Peyer's patch (tissue), 4 donors: ENCODE measurements at regions not wholly inside any gene's neighbourhood (a gene's known extent, or its start where the extent isn't known, plus 50 kb on each side); places are given as distances from the start of the nearest gene placed in this dataset.

Experiments
- DNase-seq, 3 donors: peaks; one replicate each; pipeline ENCODE4 v3.0.0-alpha.2; 2017 to 2019
- H3K27ac ChIP-seq, 4 donors: fragments of 200-600 bp; sonication (generic); one replicate each; pipeline ENCODE4 v1.5.1; 2016 to 2019
- H3K27me3 ChIP-seq, 2 donors: fragments of 200-600 bp; sonication (generic); one replicate each; pipeline ENCODE4 v1.5.1; 2019
- H3K36me3 ChIP-seq, 3 donors: fragments of 200-600 bp; sonication (generic); one replicate each; pipeline ENCODE4 v1.5.1; 2016 to 2019
- H3K4me1 ChIP-seq, 4 donors: fragments of 200-600 bp; sonication (generic); one replicate each; pipeline ENCODE4 v1.5.1; 2016 to 2019
- H3K4me3 ChIP-seq, 4 donors: fragments of 200-600 bp; sonication (generic); 1 replicate in 3 of 4; 2 replicates in 1 of 4; pipeline ENCODE4 v1.5.1; 2016 to 2019; ENCODE audit warnings: mild to moderate bottlenecking in 1 of 4
- H3K9me3 ChIP-seq, 4 donors: fragments of 200-600 bp; sonication (generic); one replicate each; pipeline ENCODE4 v1.5.1; 2016 to 2019; ENCODE audit warnings: mild to moderate bottlenecking in 1 of 4
- CTCF ChIP-seq, 6 experiments: fragments of 450-650 bp in 4 of 6; fragments of 200-600 bp in 2 of 6; sonication (generic) in 1 of 6; IDR thresholded peaks; one replicate each; pipeline ENCODE4 v1.5.1; 2017 to 2019; ENCODE audit warnings: antibody characterized with exemption in 6 of 6, mild to moderate bottlenecking in 3 of 6, moderate library complexity in 1 of 6
- POLR2A ChIP-seq, 2 donors: fragments of 450-650 bp; IDR thresholded peaks; one replicate each; pipeline ENCODE4 v1.5.1; 2017; ENCODE audit warnings: antibody characterized with exemption in 2 of 2, mild to moderate bottlenecking in 2 of 2, moderate library complexity in 2 of 2

DNA sequence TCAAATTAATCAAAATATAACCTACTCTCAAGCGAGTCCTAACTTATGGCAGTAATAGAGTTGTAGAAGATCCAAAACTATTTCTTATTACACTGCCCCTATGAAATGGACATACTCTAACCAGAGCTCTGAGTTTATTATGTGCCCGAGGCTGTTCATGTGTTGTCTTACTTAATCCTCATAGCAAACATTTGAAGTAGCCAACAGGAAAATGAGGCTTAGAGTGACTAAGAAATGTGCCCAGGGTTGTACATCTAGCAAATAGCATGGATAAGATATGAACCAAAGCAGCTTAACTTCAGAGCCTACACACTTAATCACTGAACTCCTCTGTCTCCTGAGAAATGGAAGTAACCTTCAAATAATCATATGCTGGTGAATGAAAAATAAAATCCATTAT lies 1551.7 kb downstream of the MAT2B start:
- Histone ChIP-seq H3K4me1 (no peaks in the 10 kb centered on the region), H3K4me3 (no peak overlapping the region), H3K27ac (no peak overlapping the region), H3K36me3 (no peaks in the 10 kb centered on the region), H3K9me3 (no peaks in the 10 kb centered on the region), H3K27me3 (no peaks in the 10 kb centered on the region)
- no peak for DNase-seq
- no peak for TF ChIP-seq POLR2A (IDR thresholded peaks at IDR 0.05)

DNA sequence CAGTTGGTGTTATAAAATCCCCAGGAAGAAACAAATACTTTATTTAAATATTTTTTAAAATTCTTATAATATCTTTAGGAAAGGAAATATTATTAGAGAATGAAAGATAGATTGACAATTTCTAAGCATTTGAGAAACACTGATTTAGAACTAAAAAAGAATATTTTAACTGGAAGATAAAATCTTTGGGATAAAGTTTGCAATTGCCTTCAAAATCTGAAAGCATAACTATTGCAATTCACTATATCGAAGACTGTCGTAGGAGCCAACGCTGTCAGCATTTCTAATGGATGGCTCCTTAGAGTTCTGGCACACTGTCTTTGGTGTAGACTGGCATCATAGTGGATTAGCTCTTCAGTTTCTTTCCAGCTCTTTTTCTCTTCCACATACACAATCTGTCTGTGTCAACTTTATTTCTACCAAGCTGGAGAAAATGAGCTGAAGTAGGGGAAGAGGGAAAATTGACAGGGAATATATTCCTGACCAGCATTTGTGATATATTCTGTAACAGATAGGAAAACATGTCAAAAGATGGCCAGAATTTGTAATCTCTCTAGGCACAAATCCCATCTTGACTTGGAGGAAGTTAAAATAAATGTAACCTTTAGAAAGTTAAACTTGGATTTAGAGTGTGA lies 1561.4 kb downstream of the MAT2B start:
- Histone ChIP-seq H3K27ac (no peak overlapping the region), H3K9me3 (no peaks in the 10 kb centered on the region), H3K36me3 (no peaks in the 10 kb centered on the region), H3K4me3 (no peak overlapping the region), H3K27me3 (no peaks in the 10 kb centered on the region), H3K4me1 (no peaks in the 10 kb centered on the region)
- TF ChIP-seq CTCF (IDR thresholded peaks at IDR 0.05) = no peak
- TF ChIP-seq POLR2A (IDR thresholded peaks at IDR 0.05) = no peak
- no peak for DNase-seq

- no peaks in the 10 kb centered on the region for H3K36me3 ChIP-seq
- H3K4me1 ChIP-seq = no peaks in the 10 kb centered on the region
- TF ChIP-seq CTCF (IDR thresholded peaks at IDR 0.05) = no peak
- TF ChIP-seq POLR2A (IDR thresholded peaks at IDR 0.05) = no peak
- no peaks in the 10 kb centered on the region for H3K9me3 ChIP-seq
- H3K27me3 ChIP-seq = no peaks in the 10 kb centered on the region
- no peak for DNase-seq
- no peak overlapping the region for H3K4me3 ChIP-seq
- no peak overlapping the region for H3K27ac ChIP-seq
Observed at GRCh38 chr5:165076686-165077085, 1571.3 kb downstream of the MAT2B start.

DNA sequence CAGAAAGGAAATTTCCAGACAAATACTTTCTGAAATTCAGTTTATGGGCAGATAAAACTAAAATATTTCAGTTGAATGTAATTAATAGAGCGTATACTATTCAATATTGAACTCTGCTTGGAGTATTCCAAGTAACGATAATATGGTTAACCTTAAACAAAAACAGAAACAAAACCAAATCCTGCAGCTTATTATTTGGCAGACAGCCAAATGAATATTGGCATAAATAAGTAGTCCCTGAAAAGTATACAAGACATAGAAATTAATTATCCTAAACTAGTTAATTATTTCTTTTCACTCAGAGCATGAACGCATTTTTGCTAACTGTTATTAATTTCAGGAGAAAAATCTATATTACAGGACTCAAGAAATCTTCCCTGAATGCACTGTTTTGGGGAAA lies 1574.0 kb downstream of the MAT2B start:
- TF ChIP-seq CTCF (IDR thresholded peaks at IDR 0.05) = no peak
- TF ChIP-seq POLR2A (IDR thresholded peaks at IDR 0.05) = no peak
- DNase-seq = no peak
- H3K36me3 ChIP-seq = no peaks in the 10 kb centered on the region
- no peak overlapping the region for H3K4me3 ChIP-seq
- no peaks in the 10 kb centered on the region for H3K9me3 ChIP-seq
- no peaks in the 10 kb centered on the region for H3K27me3 ChIP-seq
- no peaks in the 10 kb centered on the region for H3K4me1 ChIP-seq
- no peak overlapping the region for H3K27ac ChIP-seq

DNA sequence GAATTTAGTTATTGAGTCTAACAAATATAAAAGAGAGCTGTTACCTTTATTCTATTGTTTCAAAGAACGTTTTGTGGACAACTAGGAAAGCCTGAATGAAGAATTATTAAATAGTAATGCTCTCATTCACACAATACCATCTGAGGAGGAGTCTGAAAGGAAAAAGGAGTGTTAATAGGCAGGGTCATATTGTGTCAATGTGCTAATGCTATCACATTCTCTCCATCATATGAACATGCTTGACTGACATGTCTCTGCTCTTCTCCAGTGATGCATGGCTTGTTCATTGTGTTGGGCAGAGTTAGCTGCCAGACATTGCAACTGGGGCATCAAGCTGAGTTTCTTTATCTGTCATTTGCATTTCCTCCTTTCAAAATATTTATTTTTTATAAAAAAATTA lies 1578.0 kb downstream of the MAT2B start:
- no peaks in the 10 kb centered on the region for H3K36me3 ChIP-seq
- H3K9me3 ChIP-seq = no peaks in the 10 kb centered on the region
- TF ChIP-seq POLR2A (IDR thresholded peaks at IDR 0.05) (no peak), CTCF (IDR thresholded peaks at IDR 0.05) (no peak)
- no peak overlapping the region for H3K4me3 ChIP-seq
- no peak overlapping the region for H3K27ac ChIP-seq
- H3K27me3 ChIP-seq = no peaks in the 10 kb centered on the region
- H3K4me1 ChIP-seq = no peaks in the 10 kb centered on the region
- no peak for DNase-seq

DNA sequence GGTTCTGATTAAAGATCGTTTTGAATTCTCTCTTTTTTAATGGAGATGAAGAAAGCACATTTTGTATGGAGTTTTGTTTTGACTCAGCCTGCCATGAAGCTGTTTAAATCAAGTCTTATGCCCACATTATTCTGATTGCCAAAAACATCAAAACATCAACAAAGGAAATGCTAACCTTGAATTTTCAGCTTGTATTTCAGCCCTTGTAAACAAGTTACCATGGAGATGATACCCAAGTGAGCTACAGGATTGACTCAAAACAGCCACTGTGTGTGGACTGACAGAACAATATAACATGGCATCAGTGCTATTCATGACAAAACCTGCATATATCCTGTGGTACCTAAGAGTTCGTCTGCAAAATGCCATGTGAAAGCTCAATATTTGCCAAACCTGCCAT lies 1581.0 kb downstream of the MAT2B start:
- H3K4me3 ChIP-seq = no peak overlapping the region
- no peaks in the 10 kb centered on the region for H3K9me3 ChIP-seq
- no peak for TF ChIP-seq CTCF (IDR thresholded peaks at IDR 0.05)
- no peak for TF ChIP-seq POLR2A (IDR thresholded peaks at IDR 0.05)
- H3K27ac ChIP-seq = no peak overlapping the region
- no peaks in the 10 kb centered on the region for H3K36me3 ChIP-seq
- no peaks in the 10 kb centered on the region for H3K27me3 ChIP-seq
- no peak for DNase-seq
- no peaks in the 10 kb centered on the region for H3K4me1 ChIP-seq
